ENCODE measurements at regions not wholly inside any gene's neighbourhood (a gene's known extent, or its start where the extent isn't known, plus 50 kb on each side); places are given as distances from the start of the nearest gene placed in this dataset.
A peak's percentile ranks its signal among the peaks of the same experiment; 100 is the strongest.

GRCh38 chr3:106213954-106214353 lies 345.1 kb upstream of the CBLB start:
- H3K27ac ChIP-seq (replicated peaks; ENCODE audit: low read length): no peak overlapping the region
- H2BK12ac ChIP-seq (ENCODE audit: low read length): no peak overlapping the region
- H3K27me3 ChIP-seq (ENCODE audit: control insufficient read depth in 3 of 3, insufficient read depth in 3 of 3, low read depth in 1 of 3, low read length in 3 of 3): no peaks in the 10 kb centered on the region
- no peak overlapping the region for H2AK5ac ChIP-seq (ENCODE audit: low read depth, low read length)
- H2BK5ac ChIP-seq (ENCODE audit: low read length): no peak overlapping the region
- H3K23ac ChIP-seq (ENCODE audit: low read depth, low read length, poor library complexity): no peak overlapping the region
- no peaks in the 10 kb centered on the region for H3K4me1 ChIP-seq (ENCODE audit: control insufficient read depth in 2 of 2, insufficient read depth in 1 of 2, low read depth in 1 of 2, low read length in 2 of 2)
- H4K91ac ChIP-seq (ENCODE audit: low read depth, low read length, poor library complexity): no peak overlapping the region
- H3K9me3 ChIP-seq (replicated peaks in 1 of 2; ENCODE audit: control insufficient read depth in 2 of 2, insufficient read depth in 1 of 2, low read depth in 1 of 2, low read length in 2 of 2): no peaks in the 10 kb centered on the region
- H3K4me3 ChIP-seq (ENCODE audit: low read length in 2 of 2): no peak overlapping the region
- H2BK15ac ChIP-seq (ENCODE audit: low read length): no peak overlapping the region
- no CpG with 5 or more reads among the region's 4 CpGs for WGBS, 2 donors (ENCODE audit: extremely low coverage in 2 of 2, insufficient read length in 2 of 2, insufficient replicate concordance in 1 of 2)
- no peak overlapping the region for H3K4ac ChIP-seq (ENCODE audit: low read length)
- H3K18ac ChIP-seq (ENCODE audit: low read length): no peak overlapping the region
- no peaks in the 10 kb centered on the region for H3K79me1 ChIP-seq (ENCODE audit: low read depth, low read length)
- no peak for DNase-seq (ENCODE audit: low spot score)
- H4K8ac ChIP-seq (ENCODE audit: low read depth, low read length): no peak overlapping the region
- no peak overlapping the region for H3K14ac ChIP-seq (ENCODE audit: low read length)
- no peak overlapping the region for H3K4me2 ChIP-seq (ENCODE audit: insufficient read depth, low read length, poor library complexity, severe bottlenecking)
- no peak overlapping the region for H2BK120ac ChIP-seq (ENCODE audit: low read depth, low read length)
- H3K9ac ChIP-seq (ENCODE audit: low read depth, low read length, poor library complexity): no peak overlapping the region
- no peaks in the 10 kb centered on the region for H3K36me3 ChIP-seq (replicated peaks in 1 of 2; ENCODE audit: control insufficient read depth in 2 of 2, insufficient read depth in 2 of 2, low read length in 2 of 2)
- H2AFZ ChIP-seq (ENCODE audit: low read length): no peak overlapping the region

- Histone ChIP-seq H2BK5ac (ENCODE audit: low read length) (no peak overlapping the region), H3K27ac (replicated peaks; ENCODE audit: low read length) (no peak overlapping the region), H4K8ac (ENCODE audit: low read depth, low read length) (no peak overlapping the region), H3K4me3 (ENCODE audit: low read length in 2 of 2) (no peak overlapping the region), H2AK5ac (ENCODE audit: low read depth, low read length) (no peak overlapping the region), H2BK12ac (ENCODE audit: low read length) (no peak overlapping the region), H2BK15ac (ENCODE audit: low read length) (no peak overlapping the region), H3K36me3 (replicated peaks in 1 of 2; ENCODE audit: control insufficient read depth in 2 of 2, insufficient read depth in 2 of 2, low read length in 2 of 2) (no peaks in the 10 kb centered on the region), H2AFZ (ENCODE audit: low read length) (no peak overlapping the region), H3K27me3 (ENCODE audit: control insufficient read depth in 3 of 3, insufficient read depth in 3 of 3, low read depth in 1 of 3, low read length in 3 of 3) (no peaks in the 10 kb centered on the region), H4K91ac (ENCODE audit: low read depth, low read length, poor library complexity) (no peak overlapping the region), H3K4me1 (ENCODE audit: control insufficient read depth in 2 of 2, insufficient read depth in 1 of 2, low read depth in 1 of 2, low read length in 2 of 2) (no peaks in the 10 kb centered on the region), H3K18ac (ENCODE audit: low read length) (no peak overlapping the region), H3K23ac (ENCODE audit: low read depth, low read length, poor library complexity) (no peak overlapping the region), H2BK120ac (ENCODE audit: low read depth, low read length) (no peak overlapping the region), H3K14ac (ENCODE audit: low read length) (no peak overlapping the region), H3K9me3 (replicated peaks in 1 of 2; ENCODE audit: control insufficient read depth in 2 of 2, insufficient read depth in 1 of 2, low read depth in 1 of 2, low read length in 2 of 2) (no peaks in the 10 kb centered on the region), H3K4me2 (ENCODE audit: insufficient read depth, low read length, poor library complexity, severe bottlenecking) (no peak overlapping the region), H3K4ac (ENCODE audit: low read length) (no peak overlapping the region), H3K9ac (ENCODE audit: low read depth, low read length, poor library complexity) (no peak overlapping the region), H3K79me1 (ENCODE audit: low read depth, low read length) (no peaks in the 10 kb centered on the region)
- DNase-seq (ENCODE audit: low spot score): no peak
- no CpG with 5 or more reads among the region's 4 CpGs for WGBS, 2 donors (ENCODE audit: extremely low coverage in 2 of 2, insufficient read length in 2 of 2, insufficient replicate concordance in 1 of 2)
Measured at GRCh38 chr3:106214641-106215040, 345.8 kb upstream of the CBLB start.

GRCh38 chr3:106215047-106215446 lies 346.2 kb upstream of the CBLB start:
- H3K4me1 ChIP-seq (ENCODE audit: control insufficient read depth in 2 of 2, insufficient read depth in 1 of 2, low read depth in 1 of 2, low read length in 2 of 2): no peaks in the 10 kb centered on the region
- no peak overlapping the region for H2BK15ac ChIP-seq (ENCODE audit: low read length)
- no CpG with 5 or more reads among the region's 1 CpG for WGBS, 2 donors (ENCODE audit: extremely low coverage in 2 of 2, insufficient read length in 2 of 2, insufficient replicate concordance in 1 of 2)
- DNase-seq (ENCODE audit: low spot score): no peak
- no peak overlapping the region for H3K27ac ChIP-seq (replicated peaks; ENCODE audit: low read length)
- H3K14ac ChIP-seq (ENCODE audit: low read length): no peak overlapping the region
- H3K4me2 ChIP-seq (ENCODE audit: insufficient read depth, low read length, poor library complexity, severe bottlenecking): no peak overlapping the region
- no peak overlapping the region for H3K4ac ChIP-seq (ENCODE audit: low read length)
- no peaks in the 10 kb centered on the region for H3K9me3 ChIP-seq (replicated peaks in 1 of 2; ENCODE audit: control insufficient read depth in 2 of 2, insufficient read depth in 1 of 2, low read depth in 1 of 2, low read length in 2 of 2)
- no peak overlapping the region for H3K9ac ChIP-seq (ENCODE audit: low read depth, low read length, poor library complexity)
- H3K36me3 ChIP-seq (replicated peaks in 1 of 2; ENCODE audit: control insufficient read depth in 2 of 2, insufficient read depth in 2 of 2, low read length in 2 of 2): no peaks in the 10 kb centered on the region
- H2AK5ac ChIP-seq (ENCODE audit: low read depth, low read length): no peak overlapping the region
- no peak overlapping the region for H2BK12ac ChIP-seq (ENCODE audit: low read length)
- peak overlapping the region; percentile 53 for H2AFZ ChIP-seq (ENCODE audit: low read length)
- no peak overlapping the region for H2BK5ac ChIP-seq (ENCODE audit: low read length)
- no peak overlapping the region for H3K18ac ChIP-seq (ENCODE audit: low read length)
- H3K23ac ChIP-seq (ENCODE audit: low read depth, low read length, poor library complexity): no peak overlapping the region
- H4K8ac ChIP-seq (ENCODE audit: low read depth, low read length): no peak overlapping the region
- no peak overlapping the region for H3K4me3 ChIP-seq (ENCODE audit: low read length in 2 of 2)
- H3K79me1 ChIP-seq (ENCODE audit: low read depth, low read length): no peaks in the 10 kb centered on the region
- H3K27me3 ChIP-seq (ENCODE audit: control insufficient read depth in 3 of 3, insufficient read depth in 3 of 3, low read depth in 1 of 3, low read length in 3 of 3): no peaks in the 10 kb centered on the region
- no peak overlapping the region for H2BK120ac ChIP-seq (ENCODE audit: low read depth, low read length)
- H4K91ac ChIP-seq (ENCODE audit: low read depth, low read length, poor library complexity): no peak overlapping the region

DNA sequence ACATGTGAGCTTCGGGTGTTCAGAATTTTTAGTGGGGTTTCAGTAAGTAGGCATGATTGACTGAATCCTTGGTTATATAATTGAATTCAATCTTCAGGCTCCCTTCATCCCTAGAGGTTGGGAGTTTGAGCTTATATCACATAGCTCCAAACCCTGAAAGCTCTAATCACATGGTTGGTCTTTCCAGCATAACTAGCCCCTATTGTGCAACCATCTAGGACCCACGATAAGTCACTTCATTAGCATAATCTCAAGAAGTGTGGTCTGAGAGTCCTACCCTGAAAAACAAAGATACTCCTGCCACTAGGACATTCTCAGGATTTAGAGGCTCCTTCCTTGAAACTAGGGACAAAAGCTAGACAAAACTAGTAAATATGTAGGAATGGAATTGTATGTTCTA lies 348.9 kb upstream of the CBLB start:
- H3K18ac ChIP-seq (ENCODE audit: low read length): no peak overlapping the region
- H3K79me1 ChIP-seq (ENCODE audit: low read depth, low read length): no peaks in the 10 kb centered on the region
- no peak overlapping the region for H2BK12ac ChIP-seq (ENCODE audit: low read length)
- no peak overlapping the region for H2BK15ac ChIP-seq (ENCODE audit: low read length)
- H3K9ac ChIP-seq (ENCODE audit: low read depth, low read length, poor library complexity): no peak overlapping the region
- no peak overlapping the region for H3K23ac ChIP-seq (ENCODE audit: low read depth, low read length, poor library complexity)
- no peak overlapping the region for H3K14ac ChIP-seq (ENCODE audit: low read length)
- H3K9me3 ChIP-seq (replicated peaks in 1 of 2; ENCODE audit: control insufficient read depth in 2 of 2, insufficient read depth in 1 of 2, low read depth in 1 of 2, low read length in 2 of 2): no peaks in the 10 kb centered on the region
- no peaks in the 10 kb centered on the region for H3K27me3 ChIP-seq (ENCODE audit: control insufficient read depth in 3 of 3, insufficient read depth in 3 of 3, low read depth in 1 of 3, low read length in 3 of 3)
- H3K4me1 ChIP-seq (ENCODE audit: control insufficient read depth in 2 of 2, insufficient read depth in 1 of 2, low read depth in 1 of 2, low read length in 2 of 2): no peaks in the 10 kb centered on the region
- WGBS, 2 donors (ENCODE audit: extremely low coverage in 2 of 2, insufficient read length in 2 of 2, insufficient replicate concordance in 1 of 2): no CpG with 5 or more reads among the region's 2 CpGs
- H3K4me2 ChIP-seq (ENCODE audit: insufficient read depth, low read length, poor library complexity, severe bottlenecking): no peak overlapping the region
- no peak overlapping the region for H2AK5ac ChIP-seq (ENCODE audit: low read depth, low read length)
- H2BK120ac ChIP-seq (ENCODE audit: low read depth, low read length): no peak overlapping the region
- H4K91ac ChIP-seq (ENCODE audit: low read depth, low read length, poor library complexity): no peak overlapping the region
- H3K4ac ChIP-seq (ENCODE audit: low read length): no peak overlapping the region
- no peak for DNase-seq (ENCODE audit: low spot score)
- H3K36me3 ChIP-seq (replicated peaks in 1 of 2; ENCODE audit: control insufficient read depth in 2 of 2, insufficient read depth in 2 of 2, low read length in 2 of 2): no peaks in the 10 kb centered on the region
- H2AFZ ChIP-seq (ENCODE audit: low read length): no peak overlapping the region
- H3K4me3 ChIP-seq (ENCODE audit: low read length in 2 of 2): no peak overlapping the region
- no peak overlapping the region for H2BK5ac ChIP-seq (ENCODE audit: low read length)
- H3K27ac ChIP-seq (replicated peaks; ENCODE audit: low read length): no peak overlapping the region
- no peak overlapping the region for H4K8ac ChIP-seq (ENCODE audit: low read depth, low read length)

Measured in neuronal stem cell (in vitro differentiated cells).